OCI-LY7 (cell line): ENCODE measurements at regions not wholly inside any gene's neighbourhood (a gene's known extent, or its start where the extent isn't known, plus 50 kb on each side); places are given as distances from the start of the nearest gene placed in this dataset.

Experiments
- CTCF ChIP-seq: fragments of 200-600 bp; sonication (generic); conservative IDR thresholded peaks from 2 replicates; pipeline ENCODE4 v1.5.1; 2014; ENCODE audit warnings: mild to moderate bottlenecking, antibody characterized with exemption, low read length, moderate library complexity, mixed read lengths
- EZH2phosphoT487 ChIP-seq: fragments of 200-600 bp; sonication (generic); IDR thresholded peaks from 2 replicates; pipeline ENCODE4 v1.6.1; 2018; ENCODE audit warnings: low read depth, borderline replicate concordance, mild to moderate bottlenecking, mixed run types, antibody characterized with exemption, low read length, moderate library complexity, mixed read lengths

DNA sequence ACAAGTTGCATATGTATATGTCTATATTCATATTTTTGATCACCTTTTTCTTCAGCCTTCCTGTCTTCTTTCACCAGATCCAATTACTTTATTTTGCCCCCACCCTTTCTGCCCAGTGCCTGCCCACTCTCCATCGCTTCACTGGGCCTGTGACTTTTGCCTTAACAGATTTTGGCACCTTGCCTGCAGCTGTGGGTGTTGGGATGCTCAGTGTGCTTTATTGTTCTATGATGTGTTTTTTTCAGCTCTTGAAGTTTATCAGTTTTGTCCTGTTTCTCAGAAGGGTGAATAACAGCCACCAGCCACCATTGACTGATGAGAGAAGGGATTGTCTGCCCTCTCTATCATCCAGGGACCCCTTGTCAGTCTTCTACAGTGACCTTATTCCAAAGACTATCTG lies 77.2 kb upstream of the GALNT7 start:
- TF ChIP-seq CTCF (no peak), EZH2phosphoT487 (no peak)
